ENCODE measurements at regions not wholly inside any gene's neighbourhood (a gene's known extent, or its start where the extent isn't known, plus 50 kb on each side); places are given as distances from the start of the nearest gene placed in this dataset.

- Histone ChIP-seq H2BK5ac (ENCODE audit: low read depth, low read length, poor library complexity, severe bottlenecking) (no peak overlapping the region), H3K18ac (ENCODE audit: low read depth, low read length) (no peak overlapping the region), H3K27ac (ENCODE audit: insufficient read depth, low read length) (no peak overlapping the region), H2BK120ac (ENCODE audit: low read depth, low read length) (no peak overlapping the region), H4K20me1 (ENCODE audit: insufficient read depth, low read length) (no peaks in the 10 kb centered on the region), H2BK15ac (ENCODE audit: low read depth, low read length) (no peak overlapping the region), H4K91ac (ENCODE audit: insufficient read depth, low read depth, low read length) (no peak overlapping the region), H2BK20ac (ENCODE audit: low read depth, low read length) (no peak overlapping the region), H3K4ac (ENCODE audit: low read depth, low read length) (no peak overlapping the region), H3K36me3 (ENCODE audit: control insufficient read depth, insufficient read depth, low read length) (no peaks in the 10 kb centered on the region), H3K27me3 (ENCODE audit: control insufficient read depth, insufficient read depth, low read length) (no peaks in the 10 kb centered on the region), H3K56ac (ENCODE audit: extremely low read depth, insufficient read depth, low read length) (no peak overlapping the region), H3K23ac (ENCODE audit: low read depth, low read length) (no peak overlapping the region), H3K9me3 (ENCODE audit: control insufficient read depth, insufficient read depth, low read length) (peaks cover 25% of the 10 kb centered on the region), H4K5ac (ENCODE audit: low read depth, low read length) (no peak overlapping the region), H3K4me1 (ENCODE audit: control insufficient read depth, insufficient read depth, low read length) (no peaks in the 10 kb centered on the region), H2AK9ac (replicated peaks; ENCODE audit: low read depth, low read length, poor library complexity) (no peak overlapping the region), H3K9ac (ENCODE audit: low read depth, low read length) (no peak overlapping the region), H3K79me1 (ENCODE audit: low read depth in 1 of 2, low read length in 2 of 2) (no peaks in the 10 kb centered on the region), H3K4me2 (ENCODE audit: low read depth, low read length) (no peak overlapping the region), H3K4me3 (ENCODE audit: insufficient read depth, low read depth, low read length) (no peak overlapping the region), H3K9me1 (ENCODE audit: insufficient read depth, low read length) (no peaks in the 10 kb centered on the region), H2AFZ (replicated peaks; ENCODE audit: low read length, poor library complexity) (no peak overlapping the region), H3K14ac (replicated peaks; ENCODE audit: low read depth, low read length) (no peak overlapping the region), H4K8ac (ENCODE audit: low read depth in 2 of 2, low read length in 2 of 2) (no peak overlapping the region), H2AK5ac (ENCODE audit: low read depth, low read length) (no peak overlapping the region)
- no peak for ATAC-seq (ENCODE audit: low read depth)
- dilution Hi-C loops (cut with HindIII; ENCODE audit: low sequenced_read_pairs, unreplicated experiment) = no loop called here
- no CpG with 5 or more reads among the region's 2 CpGs for WGBS, 2 experiments (ENCODE audit: extremely low coverage in 2 of 2, insufficient read length in 1 of 2)
- in situ Hi-C loops (cut with MboI; ENCODE audit: low sequenced_read_pairs) = no loop called here
- POLR2A ChIA-PET (ENCODE audit: unreplicated experiment) = no interaction called here
- intact Hi-C loops (cut with micrococcal nuclease) = no loop called here
- CTCF ChIA-PET = no interaction called here
- DNase-seq = no peak
- BruUV-seq (replicated peaks) = no TSS peak
- TF ChIP-seq MXI1 (IDR thresholded peaks at IDR 0.05; ENCODE audit: borderline replicate concordance, low read depth, low read length) (no peak), SMC3 (IDR thresholded peaks at IDR 0.05; ENCODE audit: low read depth, low read length) (no peak), MAZ (IDR thresholded peaks at IDR 0.05; ENCODE audit: borderline replicate concordance, low read depth, low read length) (no peak), CHD1 (IDR thresholded peaks at IDR 0.05; ENCODE audit: low read depth, low read length) (no peak), RCOR1 (IDR thresholded peaks at IDR 0.05; ENCODE audit: insufficient replicate concordance, low read length) (no peak), RFX5 (IDR thresholded peaks at IDR 0.05; ENCODE audit: low read depth, low read length) (no peak), CTCF (conservative IDR thresholded peaks at IDR 0.05; ENCODE audit: low read depth, low read length) (no peak), POLR2A (IDR thresholded peaks at IDR 0.05; ENCODE audit: low read depth, low read length) (no peak), CEBPB (IDR thresholded peaks at IDR 0.05; ENCODE audit: low read depth, low read length) (no peak), NFE2L2 (IDR thresholded peaks at IDR 0.05; ENCODE audit: low read depth, low read length) (no peak), ELK1 (IDR thresholded peaks at IDR 0.05; ENCODE audit: borderline replicate concordance, low read depth, low read length) (no peak), RAD21 (IDR thresholded peaks at IDR 0.05; ENCODE audit: low read length) (no peak), MAFK (IDR thresholded peaks at IDR 0.05; ENCODE audit: low read depth, low read length) (no peak), BHLHE40 (IDR thresholded peaks at IDR 0.05; ENCODE audit: low read depth, low read length) (no peak), FOS (IDR thresholded peaks at IDR 0.05; ENCODE audit: low read depth, low read length) (no peak), USF2 (IDR thresholded peaks at IDR 0.05; ENCODE audit: low read depth, low read length) (no peak)
Measured at GRCh38 chr6:165223101-165223500, 86.3 kb downstream of the C6orf118 start.

Measured in IMR-90 (cell line).